ENCODE measurements at regions not wholly inside any gene's neighbourhood (a gene's known extent, or its start where the extent isn't known, plus 50 kb on each side); places are given as distances from the start of the nearest gene placed in this dataset.

DNA sequence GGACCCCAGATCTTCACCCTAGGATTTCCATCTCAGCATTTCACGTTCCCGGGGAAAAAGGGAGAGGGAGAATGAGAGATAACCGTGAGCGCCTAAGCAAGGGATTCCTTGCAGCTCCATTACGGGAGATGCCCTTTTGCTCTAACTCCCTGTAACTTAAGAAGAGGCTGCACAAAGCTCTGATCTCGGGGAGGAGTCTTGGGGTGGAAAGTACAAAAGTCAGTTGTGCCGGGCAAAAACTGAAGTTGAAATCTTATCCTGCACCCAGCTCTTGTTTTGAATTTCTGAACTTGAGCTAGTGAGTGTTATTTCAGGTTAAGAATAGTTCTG is 256.4 kb upstream of the SOX21 start:
- H3K36me3 Mint-ChIP-seq, result no peaks in the 10 kb centered on the region

DNA sequence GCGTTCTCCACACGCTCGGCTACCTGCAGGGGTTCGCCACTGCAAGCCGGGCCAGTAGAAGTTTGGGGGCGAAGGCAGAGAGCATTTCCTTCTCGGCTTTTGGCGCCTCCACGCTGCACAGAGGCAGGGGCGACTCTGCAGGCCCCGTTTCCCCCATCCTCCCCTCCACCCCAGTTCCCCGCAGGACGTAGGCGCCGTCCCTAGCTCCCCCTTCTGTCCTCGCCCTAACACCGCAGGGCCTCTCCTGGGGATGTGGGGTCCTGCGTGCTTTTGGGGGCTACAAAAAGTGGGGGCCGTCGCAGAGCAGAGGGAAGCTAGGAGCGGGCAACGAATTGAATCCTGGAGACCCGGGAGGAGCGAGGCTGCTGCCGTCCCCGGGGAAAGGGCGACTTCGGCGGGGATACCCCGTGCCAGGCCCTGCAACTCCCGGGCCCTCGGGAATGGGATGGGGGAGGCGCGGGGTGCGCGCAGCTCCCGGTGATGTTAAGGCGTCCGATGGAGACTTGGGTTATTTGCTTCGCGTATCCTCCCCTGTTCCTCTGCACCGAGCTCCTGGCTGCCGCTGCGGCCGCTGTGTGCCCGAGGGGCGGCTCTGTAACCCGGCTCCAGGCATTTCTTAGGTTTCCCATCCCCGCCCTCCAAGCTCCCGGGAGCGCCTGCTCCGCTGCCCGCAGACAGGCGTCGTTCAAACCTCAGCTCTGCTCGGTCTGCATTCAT is 255.9 kb upstream of the SOX21 start:
- no peak for DNase-seq
- Mint-ChIP-seq H3K36me3 (no peaks in the 10 kb centered on the region), H3K27me3 (peaks cover 67% of the 10 kb centered on the region), H3K4me1 (peaks cover 11% of the 10 kb centered on the region), H3K4me3 (no peak overlapping the region), H3K9me3 (no peaks in the 10 kb centered on the region), H3K27ac (no peak overlapping the region)
- CTCF ChIA-PET, result interaction anchor here (1.1 kb wide), 1 partner anchor 20 kb away, joined by 3 read pairs; no protein-coding TSS in a partner anchor

More for the DNA sequence above, 256.4 kb upstream of the SOX21 start:
- Mint-ChIP-seq H3K4me1 (peaks cover 11% of the 10 kb centered on the region), H3K4me3 (no peak overlapping the region), H3K27me3 (peaks cover 67% of the 10 kb centered on the region), H3K27ac (no peak overlapping the region), H3K9me3 (no peaks in the 10 kb centered on the region)
- DNase-seq, result no peak
- CTCF ChIA-PET, result interaction anchor here (1.1 kb wide), 1 partner anchor 20 kb away, joined by 3 read pairs; no protein-coding TSS in a partner anchor

DNA sequence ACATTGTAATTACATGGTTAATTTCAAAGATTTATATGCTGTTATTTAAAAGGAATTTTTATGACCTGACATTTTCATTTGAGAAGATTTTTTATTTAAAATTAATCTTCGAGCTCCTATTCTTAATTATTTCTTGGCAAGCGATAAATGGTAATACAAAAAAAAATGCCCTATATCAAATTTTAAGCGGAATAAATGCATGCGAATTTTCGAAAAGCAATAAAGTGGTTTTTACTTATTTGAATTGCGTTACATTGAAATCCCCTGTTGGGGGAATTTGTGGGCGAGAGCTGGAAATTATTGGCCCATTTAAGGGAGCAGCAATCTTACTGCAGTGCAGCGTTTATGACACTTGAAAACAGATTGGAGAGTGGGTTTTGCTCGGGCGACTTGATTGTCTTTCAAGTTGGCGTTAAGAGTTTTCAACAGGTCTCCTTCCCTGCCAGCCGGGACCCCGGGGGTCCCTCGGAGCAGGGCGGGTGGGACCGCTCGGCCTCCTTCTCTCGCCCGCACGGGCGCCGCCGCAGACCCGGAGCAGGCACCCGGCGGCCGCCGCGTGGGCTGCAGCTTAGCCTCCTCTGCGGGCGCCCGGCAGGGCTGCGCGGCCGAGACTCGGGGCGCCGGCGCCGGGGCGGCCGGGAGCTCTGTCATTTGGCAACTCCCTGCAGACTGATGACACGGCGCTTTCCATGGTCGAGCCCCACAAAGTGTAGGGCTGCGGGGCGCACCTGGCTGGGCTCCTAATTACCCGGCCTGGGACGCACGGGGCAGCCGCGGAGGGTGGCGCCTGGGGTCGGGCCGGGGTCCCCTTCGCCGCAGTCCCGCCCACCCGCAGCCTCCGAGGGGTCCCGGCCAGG is 255.1 kb upstream of the SOX21 start:
- Mint-ChIP-seq H3K27ac (no peak overlapping the region), H3K9me3 (no peaks in the 10 kb centered on the region), H3K27me3 (peaks cover 64% of the 10 kb centered on the region), H3K4me1 (peaks cover 11% of the 10 kb centered on the region), H3K4me3 (no peak overlapping the region), H3K36me3 (no peaks in the 10 kb centered on the region)
- DNase-seq, result no peak
- CTCF ChIA-PET, result no interaction called here

DNA sequence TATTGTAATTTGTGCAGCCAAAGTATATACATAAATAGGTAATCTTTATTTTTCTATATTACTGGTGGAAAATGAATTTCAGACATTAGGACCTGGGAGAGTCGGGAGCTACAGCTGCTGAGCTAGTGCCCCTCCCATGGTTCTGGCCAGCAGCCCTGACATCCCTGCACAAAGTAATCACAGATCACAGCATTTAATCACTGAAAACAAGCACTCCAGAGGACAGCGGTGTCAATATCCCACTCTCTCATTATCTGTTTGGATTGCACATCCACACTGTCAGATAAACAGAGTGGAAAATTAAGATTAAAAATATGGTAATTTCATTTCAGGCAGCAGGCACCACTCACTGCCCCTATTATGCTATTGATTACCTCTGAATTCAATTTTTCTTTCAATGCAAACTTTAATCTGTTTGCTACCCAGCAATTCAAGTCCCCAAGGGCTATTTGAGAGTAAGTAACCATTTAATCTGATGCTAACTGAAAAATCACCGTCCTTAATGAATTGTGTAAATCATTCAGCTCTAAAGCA is 254.1 kb upstream of the SOX21 start:
- peaks cover 68% of the 10 kb centered on the region for H3K27me3 Mint-ChIP-seq

DNA sequence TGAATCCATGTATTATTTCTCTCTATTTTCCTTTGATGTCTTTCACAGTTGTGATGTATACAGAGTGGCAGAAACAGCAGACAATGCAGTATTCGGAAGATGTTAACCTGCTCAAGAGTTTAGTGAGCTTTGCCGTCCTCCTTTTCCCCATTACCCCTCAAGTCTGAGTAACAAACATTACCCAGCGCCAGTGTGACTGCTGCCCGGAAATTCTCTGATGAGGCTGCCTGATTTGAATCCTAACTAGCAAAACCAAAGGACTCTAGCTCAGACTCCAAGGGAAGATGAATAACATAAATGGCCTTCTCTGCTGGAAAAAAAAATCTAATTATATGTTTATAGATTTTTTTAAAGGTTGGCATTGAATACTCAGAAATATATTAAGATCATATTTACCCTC is 247.3 kb upstream of the SOX21 start:
- DNase-seq, result no peak
- CTCF ChIA-PET, result no interaction called here
- H3K9me3 Mint-ChIP-seq, result no peaks in the 10 kb centered on the region
- no peaks in the 10 kb centered on the region for H3K36me3 Mint-ChIP-seq
- no peak overlapping the region for H3K27ac Mint-ChIP-seq
- H3K4me3 Mint-ChIP-seq, result no peak overlapping the region
- H3K4me1 Mint-ChIP-seq, result no peaks in the 10 kb centered on the region
- peaks cover 22% of the 10 kb centered on the region for H3K27me3 Mint-ChIP-seq

More for the DNA sequence above, 254.1 kb upstream of the SOX21 start:
- CTCF ChIA-PET, result no interaction called here
- no peak overlapping the region for H3K4me3 Mint-ChIP-seq
- no peak for DNase-seq
- H3K36me3 Mint-ChIP-seq, result no peaks in the 10 kb centered on the region
- H3K27ac Mint-ChIP-seq, result no peak overlapping the region
- peaks cover 11% of the 10 kb centered on the region for H3K4me1 Mint-ChIP-seq
- no peaks in the 10 kb centered on the region for H3K9me3 Mint-ChIP-seq

DNA sequence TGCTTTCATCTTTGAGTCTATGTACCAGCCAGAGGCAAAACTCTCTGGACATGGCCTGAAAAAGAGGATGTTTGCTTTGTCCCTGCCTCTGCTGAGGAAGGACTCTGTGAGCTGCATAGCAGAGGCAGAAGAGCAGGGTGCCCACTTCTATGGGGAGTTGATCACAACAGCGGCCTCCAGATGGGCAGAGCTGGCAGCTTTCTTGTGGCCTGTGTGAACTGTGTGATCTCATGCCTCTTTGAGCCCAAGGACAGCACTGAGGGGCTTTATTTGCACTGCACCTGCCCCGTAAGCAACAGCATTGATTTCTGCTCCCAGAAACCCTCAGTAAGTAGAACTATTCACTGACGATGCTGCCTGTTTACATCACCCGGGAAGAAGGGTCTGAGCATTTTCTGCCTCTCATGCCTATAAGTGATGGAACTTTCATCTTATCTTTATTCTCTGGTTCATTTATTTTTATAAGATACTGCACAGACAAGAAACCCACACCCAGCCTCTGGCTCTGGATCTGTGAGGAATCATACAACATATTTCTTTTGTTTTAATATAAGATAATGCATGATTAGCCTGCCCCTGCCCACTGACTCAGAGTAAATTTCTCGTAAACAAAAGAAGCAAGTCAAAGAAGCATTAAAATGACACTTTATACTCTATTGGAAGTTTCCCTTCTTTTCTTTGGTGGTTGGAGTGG is 244.2 kb upstream of the SOX21 start:
- no peak for DNase-seq
- Mint-ChIP-seq H3K36me3 (no peaks in the 10 kb centered on the region), H3K27ac (no peak overlapping the region), H3K4me3 (no peak overlapping the region), H3K9me3 (no peaks in the 10 kb centered on the region), H3K4me1 (no peaks in the 10 kb centered on the region), H3K27me3 (peaks cover 7% of the 10 kb centered on the region)
- CTCF ChIA-PET, result no interaction called here

DNA sequence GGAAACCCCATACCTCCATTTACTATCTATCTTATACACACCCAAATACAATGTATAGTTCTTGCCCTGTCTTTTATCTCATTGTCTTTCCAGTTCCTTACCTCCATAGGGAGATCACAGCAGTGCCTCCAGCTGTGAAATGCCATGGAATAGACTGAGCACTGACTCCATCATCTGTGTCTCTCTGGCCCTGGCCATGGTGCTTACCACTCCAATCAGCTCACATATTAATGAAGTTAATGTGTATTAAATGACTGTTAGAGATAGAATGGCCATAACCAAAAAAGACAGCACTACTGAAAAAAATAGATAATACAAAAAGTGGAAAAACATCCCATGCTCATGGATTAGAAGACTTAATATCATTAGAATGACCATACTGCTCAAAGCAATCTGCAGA is 240.4 kb upstream of the SOX21 start:
- no peaks in the 10 kb centered on the region for H3K36me3 Mint-ChIP-seq
- H3K4me1 Mint-ChIP-seq, result no peaks in the 10 kb centered on the region
- peaks cover 5% of the 10 kb centered on the region for H3K27me3 Mint-ChIP-seq
- CTCF ChIA-PET, result no interaction called here
- no peak overlapping the region for H3K27ac Mint-ChIP-seq
- DNase-seq, result no peak
- no peaks in the 10 kb centered on the region for H3K9me3 Mint-ChIP-seq
- no peak overlapping the region for H3K4me3 Mint-ChIP-seq

DNA sequence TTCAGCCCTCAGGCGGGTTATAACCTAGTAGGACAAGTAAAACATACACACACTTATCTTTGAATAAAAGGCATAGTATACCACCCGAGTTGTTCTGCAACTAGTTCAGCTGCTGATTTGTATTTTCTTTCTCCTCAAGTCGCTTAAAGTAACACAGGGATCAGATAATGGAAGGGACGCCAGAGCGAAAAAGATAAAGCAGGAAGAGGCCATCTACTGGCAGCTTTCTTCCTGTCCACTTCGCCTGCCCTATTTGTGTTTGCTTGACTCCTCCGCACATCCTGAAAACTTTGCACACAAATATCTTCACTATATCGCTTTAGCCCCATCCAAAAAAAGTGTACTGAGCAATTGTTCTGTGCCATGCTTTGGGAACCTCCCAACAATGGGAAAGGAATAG is 238.0 kb upstream of the SOX21 start:
- Mint-ChIP-seq H3K36me3 (no peaks in the 10 kb centered on the region), H3K27ac (no peak overlapping the region), H3K4me1 (no peaks in the 10 kb centered on the region), H3K27me3 (no peaks in the 10 kb centered on the region), H3K9me3 (no peaks in the 10 kb centered on the region), H3K4me3 (no peak overlapping the region)
- CTCF ChIA-PET, result no interaction called here
- DNase-seq, result no peak

DNA sequence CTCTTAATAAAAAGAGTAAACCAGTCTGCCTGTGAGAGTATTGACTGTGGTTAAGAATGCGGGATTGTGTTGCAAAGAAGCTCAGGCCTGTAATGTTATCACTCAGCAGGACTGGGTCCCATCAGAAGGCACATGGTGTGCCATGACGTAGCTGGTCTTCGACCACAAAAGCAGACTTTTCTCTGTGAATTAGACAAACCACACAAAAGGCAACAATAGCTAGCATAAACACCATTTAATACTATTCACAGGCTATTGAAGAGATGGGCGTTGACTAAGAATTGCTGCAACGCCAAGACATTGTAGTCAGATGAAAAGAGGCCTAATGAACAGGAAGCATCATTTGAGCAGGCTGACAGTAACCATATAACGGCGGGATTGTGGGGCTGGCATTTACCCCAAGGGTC is 235.6 kb upstream of the SOX21 start:
- no peaks in the 10 kb centered on the region for H3K27me3 Mint-ChIP-seq
- no peaks in the 10 kb centered on the region for H3K4me1 Mint-ChIP-seq
- DNase-seq, result no peak
- no peak overlapping the region for H3K4me3 Mint-ChIP-seq
- no peaks in the 10 kb centered on the region for H3K36me3 Mint-ChIP-seq
- CTCF ChIA-PET, result no interaction called here
- H3K9me3 Mint-ChIP-seq, result no peaks in the 10 kb centered on the region
- no peak overlapping the region for H3K27ac Mint-ChIP-seq

DNA sequence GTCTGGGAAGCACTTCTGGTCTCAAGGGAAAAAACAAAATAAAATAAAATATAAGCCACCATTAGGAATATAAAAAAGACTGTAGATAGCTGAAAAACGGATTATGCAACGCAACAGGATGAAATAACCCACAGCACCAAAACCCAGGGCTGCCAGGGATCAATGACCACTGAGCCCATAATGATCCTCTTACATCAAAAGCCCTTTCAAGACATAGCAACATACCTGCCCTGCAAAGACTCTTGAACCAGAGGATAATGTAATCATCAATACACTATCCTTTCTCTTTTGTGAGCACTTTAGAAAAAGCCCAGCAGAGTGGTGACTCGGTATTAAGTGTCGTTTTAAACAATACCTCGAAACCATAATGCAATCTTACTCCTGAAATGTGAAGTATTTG is 235.0 kb upstream of the SOX21 start:
- no peaks in the 10 kb centered on the region for H3K27me3 Mint-ChIP-seq
- CTCF ChIA-PET, result no interaction called here
- H3K4me3 Mint-ChIP-seq, result no peak overlapping the region
- no peaks in the 10 kb centered on the region for H3K4me1 Mint-ChIP-seq
- H3K9me3 Mint-ChIP-seq, result no peaks in the 10 kb centered on the region
- H3K27ac Mint-ChIP-seq, result no peak overlapping the region
- H3K36me3 Mint-ChIP-seq, result no peaks in the 10 kb centered on the region
- DNase-seq, result no peak

DNA sequence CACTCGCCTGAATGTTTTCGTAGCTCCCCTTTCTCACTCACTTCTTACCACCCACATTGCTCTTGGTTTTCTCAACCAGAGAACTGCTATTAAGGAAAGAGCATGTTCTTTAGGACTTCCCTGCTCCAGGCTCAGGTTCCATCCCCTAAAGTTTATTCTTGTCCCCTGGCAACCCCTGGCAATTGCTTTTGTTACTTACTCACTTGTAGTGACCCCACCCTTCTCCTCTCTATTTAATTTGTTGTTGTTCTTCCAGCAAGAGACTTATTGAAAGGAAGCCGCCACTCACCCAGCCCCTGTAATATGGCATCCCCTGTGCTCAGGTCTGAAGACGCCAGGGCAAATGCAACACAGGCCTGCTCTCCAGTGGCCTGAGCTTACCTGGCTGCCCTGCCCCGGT is 233.7 kb upstream of the SOX21 start:
- DNase-seq, result no peak
- no peaks in the 10 kb centered on the region for H3K27me3 Mint-ChIP-seq
- H3K4me3 Mint-ChIP-seq, result no peak overlapping the region
- no peaks in the 10 kb centered on the region for H3K36me3 Mint-ChIP-seq
- no peak overlapping the region for H3K27ac Mint-ChIP-seq
- no peaks in the 10 kb centered on the region for H3K4me1 Mint-ChIP-seq
- H3K9me3 Mint-ChIP-seq, result no peaks in the 10 kb centered on the region
- CTCF ChIA-PET, result no interaction called here

DNA sequence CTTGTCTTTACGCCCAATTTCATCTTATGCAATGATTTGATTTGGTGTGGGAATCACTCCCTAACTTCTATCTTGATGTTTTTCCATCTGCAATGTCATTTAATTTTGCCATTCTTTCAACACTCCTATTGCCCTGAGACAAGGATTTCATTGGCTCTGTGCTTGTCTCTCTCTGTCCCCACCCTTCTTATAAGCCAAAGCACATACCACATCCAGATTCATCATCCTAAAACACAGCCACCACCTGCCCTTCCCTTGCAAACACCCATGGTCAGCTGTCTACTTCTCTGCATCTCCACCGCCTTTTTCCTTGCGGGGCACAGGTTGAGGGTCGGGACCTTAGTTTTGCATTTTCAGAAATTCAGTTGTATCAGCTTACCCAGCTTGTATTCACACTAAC is 225.8 kb upstream of the SOX21 start:
- Mint-ChIP-seq H3K9me3 (peaks cover 7% of the 10 kb centered on the region), H3K27ac (no peak overlapping the region), H3K36me3 (no peaks in the 10 kb centered on the region), H3K4me1 (no peaks in the 10 kb centered on the region), H3K4me3 (no peak overlapping the region), H3K27me3 (no peaks in the 10 kb centered on the region)
- no peak for DNase-seq
- CTCF ChIA-PET, result no interaction called here

DNA sequence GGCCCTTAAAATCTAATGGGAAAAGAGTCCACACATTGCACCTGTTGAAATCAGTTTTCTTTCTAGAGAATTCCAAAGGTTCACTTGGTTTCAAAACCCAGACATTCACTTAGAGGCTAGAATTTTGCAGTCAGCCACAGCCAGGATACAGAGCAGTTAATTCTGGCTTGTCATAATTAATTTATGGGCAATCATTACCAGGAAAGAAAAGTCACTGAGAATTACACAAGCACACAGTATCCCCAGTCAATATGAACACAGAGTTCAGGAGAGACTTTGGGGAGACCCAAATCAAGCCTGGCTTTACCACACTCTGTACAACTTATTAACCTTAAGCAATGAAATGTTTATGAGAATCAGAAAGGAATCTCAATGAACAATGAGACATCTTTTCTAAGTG is 224.3 kb upstream of the SOX21 start:
- Mint-ChIP-seq H3K4me1 (no peaks in the 10 kb centered on the region), H3K27ac (no peak overlapping the region), H3K36me3 (no peaks in the 10 kb centered on the region), H3K27me3 (no peaks in the 10 kb centered on the region), H3K9me3 (peaks cover 9% of the 10 kb centered on the region), H3K4me3 (no peak overlapping the region)
- no peak for DNase-seq
- CTCF ChIA-PET, result no interaction called here

DNA sequence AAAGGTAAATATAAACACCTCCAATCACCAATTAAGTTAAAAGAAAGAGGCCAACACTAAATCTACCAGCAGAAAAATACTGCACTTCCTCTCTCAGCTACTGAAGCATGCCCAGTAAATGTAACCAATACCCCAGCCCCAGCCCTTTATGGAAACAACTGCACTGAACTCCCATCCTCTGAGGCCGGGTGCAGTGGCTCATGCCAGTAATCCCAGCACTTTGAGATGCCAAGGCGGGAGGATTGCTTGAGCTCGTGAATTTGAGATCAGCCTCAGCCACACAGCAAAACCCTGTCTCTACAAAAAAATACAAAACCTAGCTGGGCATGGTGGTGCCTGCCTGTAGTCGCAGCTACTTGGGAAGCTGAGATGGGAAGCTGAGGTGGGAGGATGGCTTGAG is 221.6 kb upstream of the SOX21 start:
- Mint-ChIP-seq H3K4me3 (no peak overlapping the region), H3K27ac (no peak overlapping the region), H3K4me1 (no peaks in the 10 kb centered on the region), H3K27me3 (no peaks in the 10 kb centered on the region), H3K9me3 (peaks cover 9% of the 10 kb centered on the region), H3K36me3 (no peaks in the 10 kb centered on the region)
- CTCF ChIA-PET, result no interaction called here
- no peak for DNase-seq
